ENCODE measurements at regions not wholly inside any gene's neighbourhood (a gene's known extent, or its start where the extent isn't known, plus 50 kb on each side); places are given as distances from the start of the nearest gene placed in this dataset.

- Histone ChIP-seq H3K4me2 (ENCODE audit: insufficient read depth, low read length) (no peak overlapping the region), H3K4me1 (ENCODE audit: insufficient read depth, low read length) (peaks cover 3% of the 10 kb centered on the region), H3K27me3 (ENCODE audit: insufficient read depth, low read length) (peaks cover 2% of the 10 kb centered on the region), H3K9me3 (ENCODE audit: low read depth, low read length) (no peaks in the 10 kb centered on the region), H4K20me1 (ENCODE audit: insufficient read depth, low read length) (no peaks in the 10 kb centered on the region), H3K27ac (ENCODE audit: low read depth, low read length) (no peak overlapping the region), H3K4me3 (ENCODE audit: insufficient read depth, low read length) (no peak overlapping the region), H3K79me2 (ENCODE audit: insufficient read depth, low read length) (no peaks in the 10 kb centered on the region), H3K36me3 (ENCODE audit: insufficient read depth, low read length) (no peaks in the 10 kb centered on the region), H2AFZ (ENCODE audit: low read length) (no peak overlapping the region)
- DNase-seq (ENCODE audit: insufficient read length, low spot score, missing footprints): peak; percentile 81
- TF ChIP-seq CTCF (IDR thresholded peaks at IDR 0.05; ENCODE audit: extremely low read depth, low read depth, low read length): no peak
Observed at GRCh38 chr10:28922127-28922526, 244.8 kb downstream of the BAMBI start.

- TF ChIP-seq CTCF (IDR thresholded peaks at IDR 0.05; ENCODE audit: extremely low read depth, low read depth, low read length): no peak
- Histone ChIP-seq H4K20me1 (ENCODE audit: insufficient read depth, low read length) (no peaks in the 10 kb centered on the region), H3K4me3 (ENCODE audit: insufficient read depth, low read length) (no peak overlapping the region), H3K9me3 (ENCODE audit: low read depth, low read length) (no peaks in the 10 kb centered on the region), H3K27me3 (ENCODE audit: insufficient read depth, low read length) (peaks cover 2% of the 10 kb centered on the region), H3K4me1 (ENCODE audit: insufficient read depth, low read length) (peaks cover 3% of the 10 kb centered on the region), H2AFZ (ENCODE audit: low read length) (no peak overlapping the region), H3K4me2 (ENCODE audit: insufficient read depth, low read length) (no peak overlapping the region), H3K79me2 (ENCODE audit: insufficient read depth, low read length) (no peaks in the 10 kb centered on the region), H3K27ac (ENCODE audit: low read depth, low read length) (no peak overlapping the region), H3K36me3 (ENCODE audit: insufficient read depth, low read length) (no peaks in the 10 kb centered on the region)
- no peak for DNase-seq (ENCODE audit: insufficient read length, low spot score, missing footprints)
Observed at GRCh38 chr10:28922861-28923260, 245.5 kb downstream of the BAMBI start.

GRCh38 chr10:28924717-28925116 is 247.4 kb downstream of the BAMBI start:
- Histone ChIP-seq H3K79me2 (ENCODE audit: insufficient read depth, low read length) (no peaks in the 10 kb centered on the region), H2AFZ (ENCODE audit: low read length) (peak overlapping the region; percentile 82), H3K9me3 (ENCODE audit: low read depth, low read length) (no peaks in the 10 kb centered on the region), H3K4me1 (ENCODE audit: insufficient read depth, low read length) (peaks cover 3% of the 10 kb centered on the region), H4K20me1 (ENCODE audit: insufficient read depth, low read length) (no peaks in the 10 kb centered on the region), H3K27ac (ENCODE audit: low read depth, low read length) (no peak overlapping the region), H3K4me3 (ENCODE audit: insufficient read depth, low read length) (peak overlapping the region; percentile 54), H3K4me2 (ENCODE audit: insufficient read depth, low read length) (peak overlapping the region; percentile 60), H3K27me3 (ENCODE audit: insufficient read depth, low read length) (peaks cover 2% of the 10 kb centered on the region), H3K36me3 (ENCODE audit: insufficient read depth, low read length) (no peaks in the 10 kb centered on the region)
- DNase-seq (ENCODE audit: insufficient read length, low spot score, missing footprints): no peak
- TF ChIP-seq CTCF (IDR thresholded peaks at IDR 0.05; ENCODE audit: extremely low read depth, low read depth, low read length): no peak

DNA sequence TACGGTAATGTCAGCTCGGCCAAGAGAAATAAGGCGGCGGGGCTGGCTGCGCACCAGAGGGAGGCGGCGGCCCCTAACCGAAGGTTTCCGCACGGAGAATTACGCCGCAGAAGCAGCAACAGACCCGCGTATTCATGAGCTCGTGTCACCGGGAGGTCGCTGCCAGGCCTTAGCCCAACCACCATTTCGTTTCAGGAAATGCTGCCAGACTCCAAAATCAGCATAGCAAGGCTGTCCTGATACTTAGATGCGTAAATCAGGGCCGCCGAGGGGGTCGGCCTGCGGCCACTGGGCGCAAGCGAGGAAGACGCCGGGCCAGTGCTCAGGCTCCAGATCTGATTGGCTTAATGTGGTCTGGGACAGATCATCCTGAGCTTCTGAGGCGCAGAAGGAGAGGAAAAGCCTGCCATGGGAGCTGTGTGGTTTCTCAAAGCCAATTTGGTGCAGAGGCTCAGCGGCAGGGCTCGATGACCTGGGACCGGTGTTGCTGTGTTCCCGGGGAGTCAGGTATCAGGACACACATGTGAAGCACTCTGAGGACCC is 247.9 kb downstream of the BAMBI start:
- Histone ChIP-seq H3K9me3 (ENCODE audit: low read depth, low read length) (no peaks in the 10 kb centered on the region), H3K4me2 (ENCODE audit: insufficient read depth, low read length) (peak overlapping the region; percentile 60), H3K27ac (ENCODE audit: low read depth, low read length) (no peak overlapping the region), H3K4me1 (ENCODE audit: insufficient read depth, low read length) (peaks cover 3% of the 10 kb centered on the region), H4K20me1 (ENCODE audit: insufficient read depth, low read length) (no peaks in the 10 kb centered on the region), H3K36me3 (ENCODE audit: insufficient read depth, low read length) (no peaks in the 10 kb centered on the region), H3K79me2 (ENCODE audit: insufficient read depth, low read length) (no peaks in the 10 kb centered on the region), H2AFZ (ENCODE audit: low read length) (peak overlapping the region; percentile 82), H3K27me3 (ENCODE audit: insufficient read depth, low read length) (peaks cover 2% of the 10 kb centered on the region), H3K4me3 (ENCODE audit: insufficient read depth, low read length) (peak overlapping the region; percentile 54)
- TF ChIP-seq CTCF (IDR thresholded peaks at IDR 0.05; ENCODE audit: extremely low read depth, low read depth, low read length): no peak
- DNase-seq (ENCODE audit: insufficient read length, low spot score, missing footprints): peak; percentile 52

Data from osteoblast (primary cell).